HEK293 (cell line): ENCODE measurements at regions not wholly inside any gene's neighbourhood (a gene's known extent, or its start where the extent isn't known, plus 50 kb on each side); places are given as distances from the start of the nearest gene placed in this dataset.

ENCODE experiments used
- BCL11A ChIP-seq: fragments of 450-650 bp; formaldehyde crosslinking; IDR thresholded peaks from 2 replicates; pipeline ENCODE4 v1.5.1; 2016; ENCODE audit warnings: low read depth, missing biosample characterization, missing genetic modification characterization
- KLF9 ChIP-seq: fragments of 450-650 bp; formaldehyde crosslinking; IDR thresholded peaks from 2 replicates; pipeline ENCODE4 v1.5.1; 2016; ENCODE audit warnings: missing biosample characterization, missing genetic modification characterization, low read depth
- YY1 ChIP-seq: fragments of 450-650 bp; formaldehyde crosslinking; IDR thresholded peaks from 2 replicates; pipeline ENCODE4 v1.5.1; 2018; ENCODE audit warnings: missing biosample characterization, missing genetic modification characterization
- ZBTB20 ChIP-seq: fragments of 450-650 bp; formaldehyde crosslinking; IDR thresholded peaks from 2 replicates; pipeline ENCODE4 v1.5.1; 2016; ENCODE audit warnings: missing biosample characterization, missing genetic modification characterization
- ZNF112 ChIP-seq: fragments of 450-650 bp; formaldehyde crosslinking; IDR thresholded peaks from 2 replicates; pipeline ENCODE4 v1.5.0; 2017; ENCODE audit warnings: missing biosample characterization, missing genetic modification characterization
- ZNF404 ChIP-seq: fragments of 450-650 bp; formaldehyde crosslinking; IDR thresholded peaks from 2 replicates; pipeline ENCODE4 v1.5.1; 2017; ENCODE audit warnings: missing biosample characterization, missing genetic modification characterization
- TF ChIP-seq, protein P1 (sequence below): fragments of 450-650 bp; formaldehyde crosslinking; IDR thresholded peaks from 2 replicates; pipeline ENCODE4 v1.5.1; 2016; ENCODE audit warnings: missing biosample characterization, missing genetic modification characterization
- TF ChIP-seq, protein P2 (sequence below): fragments of 450-650 bp; formaldehyde crosslinking; IDR thresholded peaks from 2 replicates; pipeline ENCODE4 v1.5.1; 2016; ENCODE audit warnings: missing biosample characterization, missing genetic modification characterization
- TF ChIP-seq, protein P3 (sequence below): fragments of 450-650 bp; formaldehyde crosslinking; conservative IDR thresholded peaks from 2 replicates; pipeline ENCODE4 v1.5.1; 2016; ENCODE audit warnings: low read depth, missing biosample characterization, missing genetic modification characterization

DNA sequence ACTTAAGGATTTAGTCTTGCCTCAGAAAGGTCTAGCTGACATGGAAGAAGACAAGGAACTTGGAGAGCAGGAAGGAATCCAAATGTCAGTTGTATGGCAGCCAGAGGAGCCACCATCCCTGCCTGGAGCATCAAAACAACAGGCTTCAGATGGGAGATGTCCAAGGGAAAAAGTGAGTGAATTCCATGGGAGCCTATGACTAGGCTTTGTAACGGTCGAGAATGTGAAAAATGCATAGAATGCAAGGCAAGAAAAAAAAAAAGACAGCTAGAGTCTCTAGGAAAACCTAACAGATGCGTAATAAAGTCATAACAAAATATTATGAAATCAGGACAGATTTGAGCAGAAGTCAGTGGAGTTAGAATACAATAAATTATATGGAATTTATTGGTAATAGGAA lies 183.7 kb upstream of the LSM14A start:
- TF ChIP-seq, protein P1, sequence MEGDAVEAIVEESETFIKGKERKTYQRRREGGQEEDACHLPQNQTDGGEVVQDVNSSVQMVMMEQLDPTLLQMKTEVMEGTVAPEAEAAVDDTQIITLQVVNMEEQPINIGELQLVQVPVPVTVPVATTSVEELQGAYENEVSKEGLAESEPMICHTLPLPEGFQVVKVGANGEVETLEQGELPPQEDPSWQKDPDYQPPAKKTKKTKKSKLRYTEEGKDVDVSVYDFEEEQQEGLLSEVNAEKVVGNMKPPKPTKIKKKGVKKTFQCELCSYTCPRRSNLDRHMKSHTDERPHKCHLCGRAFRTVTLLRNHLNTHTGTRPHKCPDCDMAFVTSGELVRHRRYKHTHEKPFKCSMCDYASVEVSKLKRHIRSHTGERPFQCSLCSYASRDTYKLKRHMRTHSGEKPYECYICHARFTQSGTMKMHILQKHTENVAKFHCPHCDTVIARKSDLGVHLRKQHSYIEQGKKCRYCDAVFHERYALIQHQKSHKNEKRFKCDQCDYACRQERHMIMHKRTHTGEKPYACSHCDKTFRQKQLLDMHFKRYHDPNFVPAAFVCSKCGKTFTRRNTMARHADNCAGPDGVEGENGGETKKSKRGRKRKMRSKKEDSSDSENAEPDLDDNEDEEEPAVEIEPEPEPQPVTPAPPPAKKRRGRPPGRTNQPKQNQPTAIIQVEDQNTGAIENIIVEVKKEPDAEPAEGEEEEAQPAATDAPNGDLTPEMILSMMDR (tag by site-specific recombination) = no peak
- TF ChIP-seq ZBTB20 (tag by site-specific recombination) = no peak
- TF ChIP-seq YY1 = no peak
- TF ChIP-seq ZNF112 (tag by site-specific recombination) = no peak
- no peak for TF ChIP-seq ZNF404
- TF ChIP-seq, protein P2, sequence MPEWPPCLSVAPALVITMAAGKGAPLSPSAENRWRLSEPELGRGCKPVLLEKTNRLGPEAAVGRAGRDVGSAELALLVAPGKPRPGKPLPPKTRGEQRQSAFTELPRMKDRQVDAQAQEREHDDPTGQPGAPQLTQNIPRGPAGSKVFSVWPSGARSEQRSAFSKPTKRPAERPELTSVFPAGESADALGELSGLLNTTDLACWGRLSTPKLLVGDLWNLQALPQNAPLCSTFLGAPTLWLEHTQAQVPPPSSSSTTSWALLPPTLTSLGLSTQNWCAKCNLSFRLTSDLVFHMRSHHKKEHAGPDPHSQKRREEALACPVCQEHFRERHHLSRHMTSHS = no peak
- TF ChIP-seq BCL11A (tag by site-specific recombination) = no peak
- TF ChIP-seq, protein P3, sequence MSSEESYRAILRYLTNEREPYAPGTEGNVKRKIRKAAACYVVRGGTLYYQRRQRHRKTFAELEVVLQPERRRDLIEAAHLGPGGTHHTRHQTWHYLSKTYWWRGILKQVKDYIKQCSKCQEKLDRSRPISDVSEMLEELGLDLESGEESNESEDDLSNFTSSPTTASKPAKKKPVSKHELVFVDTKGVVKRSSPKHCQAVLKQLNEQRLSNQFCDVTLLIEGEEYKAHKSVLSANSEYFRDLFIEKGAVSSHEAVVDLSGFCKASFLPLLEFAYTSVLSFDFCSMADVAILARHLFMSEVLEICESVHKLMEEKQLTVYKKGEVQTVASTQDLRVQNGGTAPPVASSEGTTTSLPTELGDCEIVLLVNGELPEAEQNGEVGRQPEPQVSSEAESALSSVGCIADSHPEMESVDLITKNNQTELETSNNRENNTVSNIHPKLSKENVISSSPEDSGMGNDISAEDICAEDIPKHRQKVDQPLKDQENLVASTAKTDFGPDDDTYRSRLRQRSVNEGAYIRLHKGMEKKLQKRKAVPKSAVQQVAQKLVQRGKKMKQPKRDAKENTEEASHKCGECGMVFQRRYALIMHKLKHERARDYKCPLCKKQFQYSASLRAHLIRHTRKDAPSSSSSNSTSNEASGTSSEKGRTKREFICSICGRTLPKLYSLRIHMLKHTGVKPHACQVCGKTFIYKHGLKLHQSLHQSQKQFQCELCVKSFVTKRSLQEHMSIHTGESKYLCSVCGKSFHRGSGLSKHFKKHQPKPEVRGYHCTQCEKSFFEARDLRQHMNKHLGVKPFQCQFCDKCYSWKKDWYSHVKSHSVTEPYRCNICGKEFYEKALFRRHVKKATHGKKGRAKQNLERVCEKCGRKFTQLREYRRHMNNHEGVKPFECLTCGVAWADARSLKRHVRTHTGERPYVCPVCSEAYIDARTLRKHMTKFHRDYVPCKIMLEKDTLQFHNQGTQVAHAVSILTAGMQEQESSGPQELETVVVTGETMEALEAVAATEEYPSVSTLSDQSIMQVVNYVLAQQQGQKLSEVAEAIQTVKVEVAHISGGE (tag by site-specific recombination) = no peak
- no peak for TF ChIP-seq KLF9 (tag by site-specific recombination)
